ENCODE measurements at regions not wholly inside any gene's neighbourhood (a gene's known extent, or its start where the extent isn't known, plus 50 kb on each side); places are given as distances from the start of the nearest gene placed in this dataset.

GRCh38 chr1:106049595-106049994, 1006.9 kb upstream of the PRMT6 start:
- no peak for DNase-seq (ENCODE audit: extremely low spot score)
- H3K4me3 ChIP-seq (ENCODE audit: low read depth, low read length): no peak overlapping the region
- 25% methylated on average over 1 of the region's 1 CpG for WGBS
- no peak overlapping the region for H3K27ac ChIP-seq (ENCODE audit: low read depth)
- no peaks in the 10 kb centered on the region for H3K36me3 ChIP-seq (ENCODE audit: insufficient read depth)
- no peaks in the 10 kb centered on the region for H3K4me1 ChIP-seq (ENCODE audit: insufficient read depth)

GRCh38 chr1:106055855-106056254, 1000.6 kb upstream of the PRMT6 start:
- H3K27ac ChIP-seq (ENCODE audit: low read depth): no peak overlapping the region
- no peak for DNase-seq (ENCODE audit: extremely low spot score)
- H3K4me3 ChIP-seq (ENCODE audit: low read depth, low read length): no peak overlapping the region
- WGBS: 65% methylated on average over 1 of the region's 1 CpG
- no peaks in the 10 kb centered on the region for H3K36me3 ChIP-seq (ENCODE audit: insufficient read depth)
- no peaks in the 10 kb centered on the region for H3K4me1 ChIP-seq (ENCODE audit: insufficient read depth)

DNA sequence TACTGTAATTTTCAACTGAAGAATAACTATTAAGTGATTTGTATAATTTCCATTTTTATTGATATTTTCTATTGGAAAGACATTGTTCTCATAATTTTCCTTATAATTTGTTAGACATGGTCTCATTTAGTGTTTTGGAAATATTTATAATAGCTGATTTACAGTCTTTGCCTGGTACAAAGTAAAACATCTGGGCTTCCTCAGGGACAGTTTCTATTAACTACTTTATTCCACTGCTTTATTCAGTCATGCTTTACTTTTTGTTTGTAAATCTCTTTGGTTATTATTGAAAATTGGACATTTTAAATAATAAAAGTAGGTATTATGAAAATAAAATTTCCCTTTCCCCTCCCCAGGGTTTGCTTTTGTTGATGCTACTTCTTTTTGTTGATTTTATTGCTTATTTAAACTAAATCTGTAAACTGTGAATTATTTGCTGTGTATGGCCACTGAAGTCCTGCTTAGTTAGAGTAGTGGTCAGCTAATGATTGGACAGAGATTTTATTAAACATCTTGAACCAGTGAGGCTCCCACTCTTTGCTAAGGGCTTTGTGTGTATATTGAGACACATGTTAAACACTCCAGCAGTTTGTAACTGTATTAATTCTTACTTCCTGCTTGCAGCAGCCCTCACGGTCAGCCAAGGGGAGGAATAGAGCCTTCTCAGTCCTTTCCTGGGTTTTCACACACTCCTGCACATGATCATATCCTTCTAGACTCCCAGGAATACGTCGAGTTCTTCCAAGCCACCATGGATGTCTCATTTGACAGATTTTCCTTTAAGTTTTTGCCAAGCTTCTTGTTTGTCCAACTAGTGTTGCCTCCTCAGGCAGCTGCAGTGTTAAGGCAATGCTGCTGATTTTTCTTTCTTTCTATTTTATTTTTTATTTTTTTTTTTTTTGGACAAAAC, 994.6 kb upstream of the PRMT6 start:
- WGBS: 23% methylated on average over 3 of the region's 3 CpGs
- DNase-seq (ENCODE audit: extremely low spot score): no peak
- Histone ChIP-seq H3K27ac (ENCODE audit: low read depth) (no peak overlapping the region), H3K4me1 (ENCODE audit: insufficient read depth) (no peaks in the 10 kb centered on the region), H3K4me3 (ENCODE audit: low read depth, low read length) (no peak overlapping the region), H3K36me3 (ENCODE audit: insufficient read depth) (no peaks in the 10 kb centered on the region)

DNA sequence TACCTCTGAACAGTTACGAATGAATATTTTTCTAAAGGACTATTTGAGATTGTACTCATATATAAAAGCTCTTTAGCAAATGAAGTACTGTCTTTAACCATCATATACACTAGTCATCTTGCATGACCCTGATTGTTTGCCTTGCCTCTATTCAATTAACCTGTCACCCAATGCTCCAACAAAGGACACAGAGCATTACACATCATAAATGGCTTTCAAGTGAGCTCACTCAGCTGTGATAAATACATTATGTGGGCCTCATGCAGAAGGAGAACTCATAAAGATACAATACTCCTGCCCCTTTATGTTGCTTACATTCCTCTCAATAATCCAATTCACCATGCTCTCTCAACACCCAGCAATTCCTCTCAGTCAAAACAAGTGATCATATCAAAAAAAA, 993.0 kb upstream of the PRMT6 start:
- H3K27ac ChIP-seq (ENCODE audit: low read depth): no peak overlapping the region
- H3K4me3 ChIP-seq (ENCODE audit: low read depth, low read length): no peak overlapping the region
- 88% methylated on average over 1 of the region's 1 CpG for WGBS
- DNase-seq (ENCODE audit: extremely low spot score): no peak
- H3K36me3 ChIP-seq (ENCODE audit: insufficient read depth): no peaks in the 10 kb centered on the region
- H3K4me1 ChIP-seq (ENCODE audit: insufficient read depth): no peaks in the 10 kb centered on the region

DNA sequence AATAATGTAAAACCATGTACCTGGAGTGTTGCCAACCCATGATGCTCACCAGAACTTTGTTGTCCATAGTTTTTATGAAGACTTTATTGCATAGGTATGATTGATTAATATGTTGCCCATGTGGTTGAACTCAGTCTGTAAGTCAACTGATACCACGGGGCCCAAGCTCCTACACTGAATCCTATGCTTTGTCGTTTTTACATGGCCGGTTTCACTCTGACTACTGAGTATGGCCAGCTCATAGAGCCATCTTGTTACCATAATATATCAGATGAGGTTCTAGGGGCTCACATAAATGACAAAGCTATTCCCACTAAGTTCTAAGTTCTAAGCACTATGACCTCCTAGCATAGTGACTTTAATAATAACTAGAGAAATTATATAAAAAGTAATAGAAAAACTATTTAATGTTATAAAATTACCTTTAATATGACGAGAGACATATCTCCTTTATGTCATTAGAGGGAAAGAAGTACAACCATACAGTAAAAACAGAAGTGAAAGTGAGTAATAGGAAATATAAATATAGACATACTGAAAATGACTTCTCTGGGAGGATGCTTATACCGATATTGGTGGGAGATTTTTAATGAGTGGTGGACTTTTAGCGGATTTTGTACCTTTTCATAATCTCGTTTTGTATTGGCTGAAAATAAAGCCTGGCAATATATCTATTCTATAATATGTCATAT, 983.4 kb upstream of the PRMT6 start:
- no peak for DNase-seq (ENCODE audit: extremely low spot score)
- H3K4me1 ChIP-seq (ENCODE audit: insufficient read depth): no peaks in the 10 kb centered on the region
- H3K27ac ChIP-seq (ENCODE audit: low read depth): no peak overlapping the region
- no peak overlapping the region for H3K4me3 ChIP-seq (ENCODE audit: low read depth, low read length)
- no peaks in the 10 kb centered on the region for H3K36me3 ChIP-seq (ENCODE audit: insufficient read depth)
- WGBS: 74% methylated on average over 7 of the region's 7 CpGs

DNA sequence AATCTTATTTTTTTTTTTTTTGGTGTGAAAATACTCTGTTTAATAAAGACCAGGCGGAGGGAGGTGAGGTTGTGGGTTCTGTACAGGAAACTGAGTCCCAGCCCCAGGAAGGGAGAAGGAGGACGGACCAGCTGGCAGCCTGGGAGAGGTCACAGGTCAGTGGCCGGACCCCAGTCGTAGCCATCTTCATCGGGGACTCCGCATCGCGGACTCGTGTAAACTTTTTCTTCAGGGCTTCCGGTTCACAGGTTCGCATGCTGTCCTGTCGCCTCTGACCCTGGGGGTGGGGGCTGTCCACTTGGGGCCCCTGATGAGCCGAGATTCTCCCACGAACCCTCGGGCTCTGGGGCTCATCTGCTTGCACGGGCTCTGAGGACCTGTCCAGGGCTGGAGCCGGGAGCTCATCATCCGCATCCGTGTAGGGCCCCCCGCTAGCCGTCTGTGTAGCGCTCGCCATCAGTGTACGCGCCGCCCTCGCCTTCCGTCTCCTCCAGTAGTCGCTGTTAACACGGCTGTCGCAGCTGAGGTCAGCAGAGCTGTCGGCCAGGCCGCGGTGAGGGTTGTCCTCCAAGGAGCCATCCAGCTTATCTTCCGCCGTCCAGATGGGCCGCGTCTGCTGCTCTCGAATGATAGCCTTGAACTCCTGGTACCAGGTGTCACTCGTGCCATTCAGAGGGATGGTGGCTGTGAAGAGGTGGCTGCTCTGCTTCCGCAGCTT, 975.7 kb upstream of the PRMT6 start:
- Histone ChIP-seq H3K27ac (ENCODE audit: low read depth) (no peak overlapping the region), H3K36me3 (ENCODE audit: insufficient read depth) (no peaks in the 10 kb centered on the region), H3K4me3 (ENCODE audit: low read depth, low read length) (no peak overlapping the region), H3K4me1 (ENCODE audit: insufficient read depth) (no peaks in the 10 kb centered on the region)
- DNase-seq (ENCODE audit: extremely low spot score): no peak
- 29% methylated on average over 41 of the region's 41 CpGs for WGBS

GRCh38 chr1:106111044-106111443, 945.4 kb upstream of the PRMT6 start:
- Histone ChIP-seq H3K4me3 (ENCODE audit: low read depth, low read length) (no peak overlapping the region), H3K36me3 (ENCODE audit: insufficient read depth) (no peaks in the 10 kb centered on the region), H3K4me1 (ENCODE audit: insufficient read depth) (no peaks in the 10 kb centered on the region), H3K27ac (ENCODE audit: low read depth) (no peak overlapping the region)
- no peak for DNase-seq (ENCODE audit: extremely low spot score)
- WGBS: 50% methylated on average over 2 of the region's 2 CpGs

DNA sequence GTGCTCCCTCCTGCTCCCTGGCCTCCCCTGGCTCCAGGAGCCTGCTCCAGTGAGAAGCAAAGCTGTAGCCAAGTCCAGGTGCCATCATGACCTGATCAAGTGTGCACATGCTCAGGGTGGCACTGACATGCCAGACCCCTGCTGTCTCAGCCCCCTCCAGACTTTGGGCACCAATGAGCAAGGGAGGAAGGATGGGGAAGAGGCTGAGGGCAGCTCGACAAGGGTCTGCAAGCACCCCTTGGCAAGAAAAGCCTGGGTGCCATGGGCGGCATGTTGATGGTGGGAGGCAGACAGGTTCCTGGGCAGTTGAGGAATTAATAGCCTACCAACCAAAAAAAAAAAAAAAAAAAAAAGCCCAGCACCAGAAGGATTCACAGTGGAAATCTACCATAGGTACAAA, 942.6 kb upstream of the PRMT6 start:
- no peak overlapping the region for H3K27ac ChIP-seq (ENCODE audit: low read depth)
- H3K36me3 ChIP-seq (ENCODE audit: insufficient read depth): no peaks in the 10 kb centered on the region
- H3K4me1 ChIP-seq (ENCODE audit: insufficient read depth): no peaks in the 10 kb centered on the region
- 84% methylated on average over 2 of the region's 2 CpGs for WGBS
- no peak for DNase-seq (ENCODE audit: extremely low spot score)
- H3K4me3 ChIP-seq (ENCODE audit: low read depth, low read length): no peak overlapping the region

DNA sequence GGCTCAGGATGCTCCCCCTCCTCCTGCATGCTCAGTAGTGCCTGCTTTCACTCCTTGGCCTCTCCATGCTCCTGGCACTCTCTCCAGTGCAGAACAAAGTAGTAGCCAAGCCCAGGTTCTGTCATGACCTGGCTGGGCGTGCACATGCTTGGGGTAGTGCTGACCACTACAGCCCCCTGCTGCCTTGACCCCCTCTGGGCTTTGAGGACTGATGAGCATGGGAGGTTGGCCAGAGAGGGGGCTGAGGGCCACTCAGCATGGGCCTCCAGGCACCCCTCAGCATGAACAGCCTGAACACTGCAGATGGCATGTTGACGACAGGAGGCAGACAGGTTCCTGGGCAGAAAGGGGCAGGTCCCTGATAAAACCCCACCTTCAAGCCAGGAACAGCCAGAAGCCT, 935.7 kb upstream of the PRMT6 start:
- H3K36me3 ChIP-seq (ENCODE audit: insufficient read depth): no peaks in the 10 kb centered on the region
- DNase-seq (ENCODE audit: extremely low spot score): no peak
- H3K4me1 ChIP-seq (ENCODE audit: insufficient read depth): no peaks in the 10 kb centered on the region
- H3K4me3 ChIP-seq (ENCODE audit: low read depth, low read length): no peak overlapping the region
- WGBS: 75% methylated on average over 2 of the region's 2 CpGs
- no peak overlapping the region for H3K27ac ChIP-seq (ENCODE audit: low read depth)

DNA sequence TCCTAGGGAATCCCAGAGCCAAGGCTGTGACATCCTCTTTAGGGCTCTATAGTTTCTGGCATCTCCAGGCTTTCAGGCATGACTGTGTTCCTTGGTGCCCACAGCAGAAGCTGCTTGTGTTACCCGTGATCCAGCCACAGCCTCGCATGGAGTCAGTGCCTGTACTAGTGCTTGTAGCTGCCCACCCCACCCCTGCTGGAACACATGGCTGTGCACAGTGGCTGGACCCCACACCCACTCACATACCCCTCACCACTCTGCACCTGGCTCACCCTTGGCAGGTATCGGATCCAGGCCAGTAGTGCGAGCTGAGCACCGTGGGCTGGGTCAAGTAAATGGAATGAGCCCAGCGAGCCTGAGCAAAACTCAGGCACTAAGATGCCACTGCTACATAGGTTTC, 934.7 kb upstream of the PRMT6 start:
- Histone ChIP-seq H3K4me1 (ENCODE audit: insufficient read depth) (no peaks in the 10 kb centered on the region), H3K4me3 (ENCODE audit: low read depth, low read length) (no peak overlapping the region), H3K27ac (ENCODE audit: low read depth) (no peak overlapping the region), H3K36me3 (ENCODE audit: insufficient read depth) (no peaks in the 10 kb centered on the region)
- WGBS: 93% methylated on average over 6 of the region's 6 CpGs
- DNase-seq (ENCODE audit: extremely low spot score): no peak

GRCh38 chr1:106134561-106134960, 921.9 kb upstream of the PRMT6 start:
- Histone ChIP-seq H3K27ac (ENCODE audit: low read depth) (no peak overlapping the region), H3K4me3 (ENCODE audit: low read depth, low read length) (no peak overlapping the region), H3K4me1 (ENCODE audit: insufficient read depth) (no peaks in the 10 kb centered on the region), H3K36me3 (ENCODE audit: insufficient read depth) (no peaks in the 10 kb centered on the region)
- WGBS: 46% methylated on average over 3 of the region's 3 CpGs
- DNase-seq (ENCODE audit: extremely low spot score): no peak

GRCh38 chr1:106173101-106173500, 883.4 kb upstream of the PRMT6 start:
- Histone ChIP-seq H3K36me3 (ENCODE audit: insufficient read depth) (no peaks in the 10 kb centered on the region), H3K27ac (ENCODE audit: low read depth) (no peak overlapping the region), H3K4me3 (ENCODE audit: low read depth, low read length) (no peak overlapping the region), H3K4me1 (ENCODE audit: insufficient read depth) (no peaks in the 10 kb centered on the region)
- no peak for DNase-seq (ENCODE audit: extremely low spot score)
- WGBS: 91% methylated on average over 5 of the region's 5 CpGs

DNA sequence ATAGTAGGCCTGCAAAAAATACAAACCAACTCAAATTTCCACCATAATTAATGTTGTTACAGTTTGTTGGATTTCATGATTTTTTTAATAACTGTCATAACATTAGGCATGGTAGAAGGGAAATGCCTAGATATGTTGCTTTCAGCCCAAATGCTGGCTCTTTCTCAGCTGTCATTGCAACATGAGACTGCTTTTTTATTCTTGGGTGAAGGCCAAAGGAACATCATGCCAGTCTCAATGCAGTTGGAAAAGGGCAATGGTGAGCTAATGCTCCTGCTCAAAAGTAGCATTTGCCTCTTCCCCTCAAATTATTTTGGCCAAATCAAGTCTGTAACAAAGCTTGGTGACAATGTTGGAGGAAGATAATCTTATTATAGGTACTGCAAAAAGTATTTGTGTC, 877.7 kb upstream of the PRMT6 start:
- no peaks in the 10 kb centered on the region for H3K36me3 ChIP-seq (ENCODE audit: insufficient read depth)
- no peaks in the 10 kb centered on the region for H3K4me1 ChIP-seq (ENCODE audit: insufficient read depth)
- H3K4me3 ChIP-seq (ENCODE audit: low read depth, low read length): no peak overlapping the region
- H3K27ac ChIP-seq (ENCODE audit: low read depth): no peak overlapping the region
- no peak for DNase-seq (ENCODE audit: extremely low spot score)

DNA sequence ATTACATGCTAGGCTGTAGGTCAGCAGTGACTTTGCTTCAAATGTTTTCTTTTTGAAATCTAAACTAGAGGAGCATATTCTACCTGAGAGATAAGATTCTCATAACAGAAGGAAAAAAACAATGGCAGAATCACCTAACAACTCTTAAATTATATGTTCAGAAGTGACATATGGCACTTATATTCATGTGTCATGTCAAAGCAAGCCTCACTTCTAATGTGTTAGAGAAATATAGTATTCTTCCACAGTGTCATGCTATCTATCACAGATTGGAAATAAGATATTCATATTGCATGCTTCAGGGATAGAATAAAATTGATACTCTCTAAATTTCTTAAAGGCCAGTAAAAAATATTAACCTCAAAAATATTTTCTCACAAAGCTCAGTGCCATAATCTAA, 874.6 kb upstream of the PRMT6 start:
- Histone ChIP-seq H3K27ac (ENCODE audit: low read depth) (no peak overlapping the region), H3K36me3 (ENCODE audit: insufficient read depth) (no peaks in the 10 kb centered on the region), H3K4me3 (ENCODE audit: low read depth, low read length) (no peak overlapping the region), H3K4me1 (ENCODE audit: insufficient read depth) (no peaks in the 10 kb centered on the region)
- DNase-seq (ENCODE audit: extremely low spot score): no peak

Measured in urinary bladder (tissue), 3 donors.